ENCODE measurements at regions not wholly inside any gene's neighbourhood (a gene's known extent, or its start where the extent isn't known, plus 50 kb on each side); places are given as distances from the start of the nearest gene placed in this dataset.

DNA sequence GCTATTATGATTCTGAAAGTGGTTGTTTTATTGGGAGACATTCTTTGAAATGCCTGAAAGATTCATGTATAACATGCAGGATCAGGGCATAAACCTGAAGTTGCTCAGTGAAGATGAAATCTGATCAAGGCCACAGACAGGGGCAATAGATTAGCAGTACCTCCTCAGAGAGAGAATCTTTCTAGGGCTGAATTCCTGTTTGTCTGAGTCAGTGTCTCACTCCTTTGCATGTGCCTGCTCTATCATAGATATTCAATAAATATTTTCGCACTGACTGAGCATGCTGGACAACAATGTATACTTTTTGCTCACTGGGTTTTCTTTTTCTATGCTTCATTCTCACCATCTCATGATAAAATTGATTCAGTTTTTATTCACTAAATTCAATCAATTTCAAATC is 49.8 kb upstream of the PFN2 start:
- TF ChIP-seq POLR2A (IDR thresholded peaks at IDR 0.05) (no peak), CTCF (IDR thresholded peaks at IDR 0.05) (no peak)
